ENCODE measurements at regions not wholly inside any gene's neighbourhood (a gene's known extent, or its start where the extent isn't known, plus 50 kb on each side); places are given as distances from the start of the nearest gene placed in this dataset.

- DNase-seq (ENCODE audit: low read depth), result peak; percentile 24
Measured at GRCh38 chr4:64581422-64581821, 172.2 kb upstream of the TECRL start.

GRCh38 chr4:64564126-64564525 is 154.9 kb upstream of the TECRL start:
- DNase-seq (ENCODE audit: low read depth), result no peak

GRCh38 chr4:64559571-64559970 is 150.3 kb upstream of the TECRL start:
- no peak for DNase-seq (ENCODE audit: low read depth)

GRCh38 chr4:64551125-64551524 is 141.9 kb upstream of the TECRL start:
- no peak for DNase-seq (ENCODE audit: low read depth)

- no peak for DNase-seq (ENCODE audit: low read depth)
Measured at GRCh38 chr4:64545593-64545992, 136.3 kb upstream of the TECRL start.

- DNase-seq (ENCODE audit: low read depth), result peak; percentile 50
Measured at GRCh38 chr4:64539234-64539849, 130.1 kb upstream of the TECRL start.

- DNase-seq (ENCODE audit: low read depth), result no peak
Measured at GRCh38 chr4:64538219-64538618, 129.0 kb upstream of the TECRL start.

- DNase-seq (ENCODE audit: low read depth), result no peak
Measured at GRCh38 chr4:64533637-64534036, 124.4 kb upstream of the TECRL start.

- no peak for DNase-seq (ENCODE audit: low read depth)
Measured at GRCh38 chr4:64533159-64533558, 123.9 kb upstream of the TECRL start.

GRCh38 chr4:64520421-64520820 is 111.2 kb upstream of the TECRL start:
- no peak for DNase-seq (ENCODE audit: low read depth)

GRCh38 chr4:64518600-64518999 is 109.3 kb upstream of the TECRL start:
- DNase-seq (ENCODE audit: low read depth), result no peak

- DNase-seq (ENCODE audit: low read depth), result no peak
Measured at GRCh38 chr4:64516176-64516575, 106.9 kb upstream of the TECRL start.

GRCh38 chr4:64508089-64508488 is 98.8 kb upstream of the TECRL start:
- DNase-seq (ENCODE audit: low read depth), result no peak

- no peak for DNase-seq (ENCODE audit: low read depth)
Measured at GRCh38 chr4:64503945-64504675, 94.9 kb upstream of the TECRL start.

- no peak for DNase-seq (ENCODE audit: low read depth)
Measured at GRCh38 chr4:64503416-64503815, 94.2 kb upstream of the TECRL start.

- no peak for DNase-seq (ENCODE audit: low read depth)
Measured at GRCh38 chr4:64497491-64497890, 88.2 kb upstream of the TECRL start.

GRCh38 chr4:64495946-64496345 is 86.7 kb upstream of the TECRL start:
- DNase-seq (ENCODE audit: low read depth), result no peak

GRCh38 chr4:64489628-64490027 is 80.4 kb upstream of the TECRL start:
- DNase-seq (ENCODE audit: low read depth), result no peak

- no peak for DNase-seq (ENCODE audit: low read depth)
Measured at GRCh38 chr4:64479338-64479737, 70.1 kb upstream of the TECRL start.

- DNase-seq (ENCODE audit: low read depth), result no peak
Measured at GRCh38 chr4:64477127-64477526, 67.9 kb upstream of the TECRL start.

GRCh38 chr4:64465263-64465662 is 56.0 kb upstream of the TECRL start:
- DNase-seq (ENCODE audit: low read depth), result no peak

- DNase-seq (ENCODE audit: low read depth), result no peak
Measured at GRCh38 chr4:64464581-64464980, 55.3 kb upstream of the TECRL start.

All from fibroblast of the conjunctiva (primary cell).